ENCODE measurements at regions not wholly inside any gene's neighbourhood (a gene's known extent, or its start where the extent isn't known, plus 50 kb on each side); places are given as distances from the start of the nearest gene placed in this dataset.

- TF ChIP-seq HDGF (IDR thresholded peaks at IDR 0.05; ENCODE audit: borderline replicate concordance), result no peak
- TF ChIP-seq SUZ12 (IDR thresholded peaks at IDR 0.05), result no peak
- TF ChIP-seq CTBP1 (IDR thresholded peaks at IDR 0.05; ENCODE audit: borderline replicate concordance), result no peak
- TF ChIP-seq SP1 (IDR thresholded peaks at IDR 0.05), result no peak
- TF ChIP-seq ELF4 (IDR thresholded peaks at IDR 0.05), result no peak
- no peak for TF ChIP-seq ZNF384 (IDR thresholded peaks at IDR 0.05)
- TF ChIP-seq FOXM1 (IDR thresholded peaks at IDR 0.05; ENCODE audit: borderline replicate concordance), result no peak
Measured at GRCh38 chr13:26816881-26817280, 56.3 kb upstream of the GPR12 start.
